Ovary (tissue), 3 donors: ENCODE measurements at regions not wholly inside any gene's neighbourhood (a gene's known extent, or its start where the extent isn't known, plus 50 kb on each side); places are given as distances from the start of the nearest gene placed in this dataset.

Experiments
- CTCF ChIP-seq, 3 donors: fragments of 450-650 bp in 2 of 3; fragments of 200-600 bp in 1 of 3; IDR thresholded peaks; one replicate each; pipeline versions ENCODE4 v1.5.1 to v1.8.0; 2016 to 2022; ENCODE audit warnings: antibody characterized with exemption in 3 of 3, mild to moderate bottlenecking in 1 of 3
- EP300 ChIP-seq: sonication (generic); formaldehyde crosslinking; IDR thresholded peaks from one replicate; pipeline ENCODE4 v1.6.1; 2017; ENCODE audit warnings: antibody characterized with exemption
- POLR2A ChIP-seq: fragments of 450-650 bp; IDR thresholded peaks from one replicate; pipeline ENCODE4 v1.6.1; 2017; ENCODE audit warnings: antibody characterized with exemption, mild to moderate bottlenecking, moderate library complexity
- donor health status: DM: no; HTN: no; CAD: no.

GRCh38 chr11:127063241-127063640 lies 62.7 kb upstream of the KIRREL3 start:
- no peak for TF ChIP-seq CTCF (IDR thresholded peaks at IDR 0.05)
- no peak for TF ChIP-seq EP300
- TF ChIP-seq POLR2A = no peak
